HepG2 (cell line): ENCODE measurements at regions not wholly inside any gene's neighbourhood (a gene's known extent, or its start where the extent isn't known, plus 50 kb on each side); places are given as distances from the start of the nearest gene placed in this dataset.

ENCODE experiments used
- ATAC-seq: fragments of 200-7000 bp; cut with Tn5 transposase; 3 replicates; pipeline ENCODE4 v1.9.1; 2020; ENCODE audit warnings: mild to moderate bottlenecking, moderate library complexity
- BruUV-seq: library from RNA; stranded (reverse); fragments of 400-500 nt; replicated peaks from 2 replicates; lab custom pipeline; 2021; lab: Mats Ljungman, UMichigan
- CTCF ChIA-PET: fragments of 300-600 bp; formaldehyde crosslinking; extraction: SDS; loops from one replicate; lab custom pipeline; 2021; ENCODE audit warnings: low total read pairs, inconsistent platforms, low intra/inter-chr PET ratio; lab: Yijun Ruan, JAX
- POLR2A ChIA-PET: fragments of 350-600 bp; sonication (Branson Sonifier 250); formaldehyde crosslinking; loops from one replicate; lab custom pipeline; 2020; ENCODE audit warnings: antibody characterized with exemption, inconsistent platforms; lab: Yijun Ruan, JAX
- DNase-seq: peaks from one replicate; pipeline ENCODE4 v3.0.0-alpha.2; 2015; ENCODE audit warnings: low spot score
- FAIRE-seq: peaks from 3 replicates; lab custom pipeline; 2011; peaks lifted over from hg19 to GRCh38; lab: Jason Lieb, UNC
- H2AFZ ChIP-seq: one replicate; pipeline ENCODE4 v1.6.1; 2011; ENCODE audit warnings: low read length, inconsistent platforms
- H3K27ac ChIP-seq: fragments of 300-600 bp; 3 replicates; pipeline ENCODE4 v1.8.0; 2011; ENCODE audit warnings: mixed run types, mild to moderate bottlenecking, mixed read lengths, low read length, inconsistent platforms; ENCODE audit not compliant: insufficient read depth; ENCODE audit errors: extremely low read length
- H3K27me3 ChIP-seq, 2 experiments: fragments of 200-600 bp in 1 of 2; 2 replicates in 1 of 2; 3 replicates in 1 of 2; pipeline versions ENCODE4 v1.6.0 to v1.8.0; 2011; ENCODE audit warnings: low read length in 2 of 2, mild to moderate bottlenecking in 2 of 2, moderate library complexity in 2 of 2, inconsistent platforms in 1 of 2; ENCODE audit not compliant: insufficient read depth in 2 of 2, control insufficient read depth in 1 of 2
- H3K36me3 ChIP-seq, 2 experiments: fragments of 200-600 bp in 1 of 2; replicated peaks in 1 of 2; 2 replicates in 1 of 2; 3 replicates in 1 of 2; pipeline versions ENCODE4 v1.5.1 to v1.8.0; 2011; ENCODE audit warnings: low read length in 2 of 2, inconsistent platforms in 1 of 2; ENCODE audit not compliant: insufficient read depth in 2 of 2, control insufficient read depth in 1 of 2
- H3K4me1 ChIP-seq: 2 replicates; pipeline ENCODE4 v1.5.1; 2012; ENCODE audit warnings: low read length, inconsistent platforms; ENCODE audit not compliant: insufficient read depth
- H3K4me2 ChIP-seq: 2 replicates; pipeline ENCODE4 v1.6.0; 2011; ENCODE audit warnings: low read depth, low read length, inconsistent platforms
- H3K4me3 ChIP-seq, 3 experiments: fragments of 200-600 bp in 1 of 3; sonication (generic), shearing (Covaris generic) in 1 of 3; replicated peaks in 1 of 3; 2 replicates each; pipeline ENCODE4 v1.5.1; 2011 to 2016; ENCODE audit warnings: low read length in 3 of 3, inconsistent platforms in 2 of 3, low read depth in 2 of 3, mild to moderate bottlenecking in 2 of 3, control low read depth in 1 of 3, mixed read lengths in 1 of 3; ENCODE audit not compliant: insufficient read depth in 1 of 3
- H3K79me2 ChIP-seq: one replicate; pipeline ENCODE4 v1.6.1; 2011; ENCODE audit warnings: low read length, inconsistent platforms; ENCODE audit not compliant: insufficient read depth
- H3K9ac ChIP-seq: 2 replicates; pipeline ENCODE4 v1.6.0; 2011; ENCODE audit warnings: mild to moderate bottlenecking, low read depth, low read length, inconsistent platforms; ENCODE audit not compliant: insufficient read depth
- H3K9me3 ChIP-seq: 2 replicates; pipeline ENCODE4 v1.5.1; 2012; ENCODE audit warnings: mild to moderate bottlenecking, low read length
- H4K20me1 ChIP-seq: 2 replicates; pipeline ENCODE4 v1.6.0; 2011; ENCODE audit warnings: inconsistent platforms, mild to moderate bottlenecking, low read length, moderate library complexity; ENCODE audit not compliant: insufficient read depth
- NFE2 ChIP-seq: sonication (generic); formaldehyde crosslinking; IDR thresholded peaks from 2 replicates; pipeline ENCODE4 v1.4.0; 2020; ENCODE audit warnings: missing genetic modification reagents
- RAD21 ChIP-seq: fragments of 450-650 bp; formaldehyde crosslinking; IDR thresholded peaks from 2 replicates; pipeline ENCODE4 v1.5.0; 2020; ENCODE audit warnings: mild to moderate bottlenecking
- ZMYM3 ChIP-seq: sonication (generic); formaldehyde crosslinking; IDR thresholded peaks from 2 replicates; pipeline ENCODE4 v1.5.1; 2020; ENCODE audit warnings: mild to moderate bottlenecking, missing genetic modification reagents
- WGBS: methylation state at CpG from one replicate; pipeline ENCODE4 v1.1.6; 2017; ENCODE audit warnings: low lambda C conversion rate; 5-methylcytosine and 5-hydroxymethylcytosine counted together
- in situ Hi-C: cut with HindIII; loops from 2 replicates; pipeline ENCODE4 v1.10.0; 2017; ENCODE audit warnings: low pct_unique_long_range_greater_than_20kb; ENCODE audit not compliant: extremely low pct_ligation_motif_present
- intact Hi-C: fragments of 100-400 bp; cut with micrococcal nuclease; formaldehyde crosslinking; loops from one replicate; pipeline ENCODE4 v1.10.0; 2022; ENCODE audit not compliant: unreplicated experiment
- TF ChIP-seq, protein P1 (sequence below): sonication (generic); formaldehyde crosslinking; IDR thresholded peaks from 2 replicates; pipeline ENCODE4 v1.4.0; 2020; ENCODE audit warnings: missing genetic modification reagents
- TF ChIP-seq, protein P2 (sequence below): sonication (generic); formaldehyde crosslinking; IDR thresholded peaks from 2 replicates; pipeline ENCODE4 v1.4.0; 2020; ENCODE audit warnings: missing genetic modification reagents

DNA sequence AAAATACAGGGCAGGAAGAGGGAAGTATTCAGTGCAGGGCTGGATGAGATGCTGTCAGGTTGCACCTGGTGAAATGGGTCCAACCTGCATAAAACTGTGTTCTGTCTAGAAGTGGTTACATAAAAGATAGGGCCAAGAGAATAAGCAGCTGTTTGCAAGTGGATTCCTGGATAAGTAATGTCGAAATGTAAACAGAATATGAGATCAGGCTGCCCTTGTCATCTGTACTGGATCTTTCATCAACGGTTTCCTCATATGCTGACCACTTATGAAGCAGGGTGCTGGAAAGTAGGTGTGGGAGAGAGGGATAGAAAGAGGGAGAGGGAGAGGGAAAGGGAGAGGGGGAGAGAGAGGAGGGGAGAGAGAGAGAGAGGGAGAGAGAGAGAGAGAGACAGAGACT, 349.8 kb upstream of the CPEB2 start (continued):
- TF ChIP-seq, protein P1, sequence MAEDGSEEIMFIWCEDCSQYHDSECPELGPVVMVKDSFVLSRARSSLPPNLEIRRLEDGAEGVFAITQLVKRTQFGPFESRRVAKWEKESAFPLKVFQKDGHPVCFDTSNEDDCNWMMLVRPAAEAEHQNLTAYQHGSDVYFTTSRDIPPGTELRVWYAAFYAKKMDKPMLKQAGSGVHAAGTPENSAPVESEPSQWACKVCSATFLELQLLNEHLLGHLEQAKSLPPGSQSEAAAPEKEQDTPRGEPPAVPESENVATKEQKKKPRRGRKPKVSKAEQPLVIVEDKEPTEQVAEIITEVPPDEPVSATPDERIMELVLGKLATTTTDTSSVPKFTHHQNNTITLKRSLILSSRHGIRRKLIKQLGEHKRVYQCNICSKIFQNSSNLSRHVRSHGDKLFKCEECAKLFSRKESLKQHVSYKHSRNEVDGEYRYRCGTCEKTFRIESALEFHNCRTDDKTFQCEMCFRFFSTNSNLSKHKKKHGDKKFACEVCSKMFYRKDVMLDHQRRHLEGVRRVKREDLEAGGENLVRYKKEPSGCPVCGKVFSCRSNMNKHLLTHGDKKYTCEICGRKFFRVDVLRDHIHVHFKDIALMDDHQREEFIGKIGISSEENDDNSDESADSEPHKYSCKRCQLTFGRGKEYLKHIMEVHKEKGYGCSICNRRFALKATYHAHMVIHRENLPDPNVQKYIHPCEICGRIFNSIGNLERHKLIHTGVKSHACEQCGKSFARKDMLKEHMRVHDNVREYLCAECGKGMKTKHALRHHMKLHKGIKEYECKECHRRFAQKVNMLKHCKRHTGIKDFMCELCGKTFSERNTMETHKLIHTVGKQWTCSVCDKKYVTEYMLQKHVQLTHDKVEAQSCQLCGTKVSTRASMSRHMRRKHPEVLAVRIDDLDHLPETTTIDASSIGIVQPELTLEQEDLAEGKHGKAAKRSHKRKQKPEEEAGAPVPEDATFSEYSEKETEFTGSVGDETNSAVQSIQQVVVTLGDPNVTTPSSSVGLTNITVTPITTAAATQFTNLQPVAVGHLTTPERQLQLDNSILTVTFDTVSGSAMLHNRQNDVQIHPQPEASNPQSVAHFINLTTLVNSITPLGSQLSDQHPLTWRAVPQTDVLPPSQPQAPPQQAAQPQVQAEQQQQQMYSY (CRISPR knock-in tag): no peak
- no peak for TF ChIP-seq ZMYM3 (CRISPR knock-in tag)

DNA sequence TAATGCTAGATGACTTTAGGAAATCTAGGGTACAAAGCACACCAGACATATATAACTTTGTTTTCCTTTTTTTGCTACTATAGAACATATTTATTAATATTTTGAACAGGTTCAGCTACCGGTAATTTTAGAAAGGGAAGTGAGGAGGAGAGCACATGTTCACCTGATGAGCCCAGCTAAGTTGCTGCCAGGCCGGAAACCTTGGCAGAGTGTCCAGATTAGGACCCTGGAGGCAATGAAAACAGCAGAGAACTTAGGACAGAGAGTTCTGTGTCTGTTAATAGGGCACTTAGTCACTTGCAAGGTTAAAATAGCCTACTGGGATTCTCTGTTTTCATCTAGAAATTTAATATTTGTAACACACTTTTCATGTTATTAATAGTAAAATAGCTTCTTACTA, 348.9 kb upstream of the CPEB2 start:
- Histone ChIP-seq H4K20me1 (no peaks in the 10 kb centered on the region), H3K27ac (no peak overlapping the region), H3K4me2 (no peak overlapping the region), H2AFZ (no peak overlapping the region), H3K79me2 (no peaks in the 10 kb centered on the region), H3K27me3 (no peaks in the 10 kb centered on the region; a peak in 1 of 5 replicates), H3K36me3 (no peaks in the 10 kb centered on the region), H3K9ac (no peak overlapping the region), H3K9me3 (peaks cover 82% of the 10 kb centered on the region), H3K4me3 (no peak overlapping the region), H3K4me1 (no peaks in the 10 kb centered on the region)
- DNase-seq (no peak), ATAC-seq (no peak), FAIRE-seq (no peak)
- in situ Hi-C loops (no loop called here), intact Hi-C loops (no loop called here)
- no TSS peak for BruUV-seq
- WGBS: 0% methylated on average over 2 of the region's 2 CpGs
- ChIA-PET CTCF (no interaction called here), POLR2A (no interaction called here)
- TF ChIP-seq RAD21 (CRISPR knock-in tag): no peak
- no peak for TF ChIP-seq NFE2 (CRISPR knock-in tag)
- TF ChIP-seq, protein P2, sequence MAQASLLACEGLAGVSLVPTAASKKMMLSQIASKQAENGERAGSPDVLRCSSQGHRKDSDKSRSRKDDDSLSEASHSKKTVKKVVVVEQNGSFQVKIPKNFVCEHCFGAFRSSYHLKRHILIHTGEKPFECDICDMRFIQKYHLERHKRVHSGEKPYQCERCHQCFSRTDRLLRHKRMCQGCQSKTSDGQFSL: no peak
